Endothelial cell of umbilical vein (primary cell): ENCODE measurements at regions not wholly inside any gene's neighbourhood (a gene's known extent, or its start where the extent isn't known, plus 50 kb on each side); places are given as distances from the start of the nearest gene placed in this dataset.

Source experiments
- BruUV-seq: library from RNA; stranded (reverse); fragments of 400-500 nt; replicated peaks from 2 replicates; lab custom pipeline; 2021; lab: Mats Ljungman, UMichigan
- CTCF ChIA-PET: fragments of 300-600, 350-600 bp; sonication (Branson Sonifier 250); formaldehyde crosslinking; loops from one replicate; lab custom pipeline; 2021; ENCODE audit warnings: antibody characterized with exemption, inconsistent platforms; lab: Charles Lee
- POLR2A ChIA-PET: fragments of 300-600, 350-600 bp; sonication (Branson Sonifier 250); formaldehyde crosslinking; loops from one replicate; lab custom pipeline; 2021; ENCODE audit warnings: antibody characterized with exemption, inconsistent platforms; lab: Charles Lee
- DNase-seq: peaks from one replicate; pipeline ENCODE4 v3.0.0-alpha.2; 2011; ENCODE audit warnings: low read depth, low spot score
- FAIRE-seq: peaks from 2 replicates; lab custom pipeline; 2011; peaks lifted over from hg19 to GRCh38; lab: Jason Lieb, UNC
- H2AFZ ChIP-seq: 2 replicates; pipeline ENCODE4 v1.6.0; 2012; ENCODE audit warnings: low read depth, low read length, control low read depth, inconsistent platforms
- H3K27ac ChIP-seq: 2 replicates; pipeline ENCODE4 v1.5.1; 2011; ENCODE audit warnings: low read depth, mild to moderate bottlenecking, control low read depth, low read length, moderate library complexity; ENCODE audit not compliant: insufficient read depth
- H3K27me3 ChIP-seq, 2 experiments: 2 replicates each; pipeline versions ENCODE4 v1.6.0 to v1.6.1; 2011; ENCODE audit warnings: low read length in 2 of 2, mixed read lengths in 1 of 2; ENCODE audit not compliant: control insufficient read depth in 2 of 2, insufficient read depth in 2 of 2
- H3K36me3 ChIP-seq, 2 experiments: 2 replicates in 1 of 2; 3 replicates in 1 of 2; pipeline ENCODE4 v1.5.1; 2011; ENCODE audit warnings: low read length in 2 of 2, mild to moderate bottlenecking in 1 of 2, moderate library complexity in 1 of 2; ENCODE audit not compliant: control insufficient read depth in 2 of 2, insufficient read depth in 2 of 2; ENCODE audit errors: extremely low read depth in 1 of 2
- H3K4me1 ChIP-seq: 3 replicates; pipeline ENCODE4 v1.5.1; 2011; ENCODE audit warnings: mild to moderate bottlenecking, low read length; ENCODE audit not compliant: control insufficient read depth, insufficient read depth; ENCODE audit errors: extremely low read depth
- H3K4me2 ChIP-seq: 2 replicates; pipeline ENCODE4 v1.6.1; 2011; ENCODE audit warnings: low read length, control low read depth, mixed read lengths; ENCODE audit not compliant: insufficient read depth
- H3K4me3 ChIP-seq, 3 experiments: fragments of 200-600 bp in 1 of 3; sonication (generic), shearing (Covaris generic) in 1 of 3; replicated peaks in 1 of 3; 2 replicates each; pipeline ENCODE4 v1.5.1; 2011 to 2016; ENCODE audit warnings: control low read depth in 3 of 3, low read length in 3 of 3, mild to moderate bottlenecking in 2 of 3, inconsistent platforms in 1 of 3, low read depth in 1 of 3, moderate library complexity in 1 of 3; ENCODE audit not compliant: insufficient read depth in 1 of 3
- H3K79me2 ChIP-seq: 2 replicates; pipeline ENCODE4 v1.6.0; 2012; ENCODE audit warnings: low read length, inconsistent platforms; ENCODE audit not compliant: control insufficient read depth, insufficient read depth
- H3K9ac ChIP-seq: replicated peaks from 2 replicates; pipeline ENCODE3; 2011; ENCODE audit warnings: low read length, control low read depth; ENCODE audit not compliant: insufficient read depth; ENCODE audit errors: extremely low read depth
- H3K9me1 ChIP-seq: replicated peaks from 3 replicates; pipeline ENCODE4 v1.6.0; 2011; ENCODE audit warnings: mild to moderate bottlenecking, low read length; ENCODE audit not compliant: control insufficient read depth, insufficient read depth; ENCODE audit errors: extremely low read depth
- H3K9me3 ChIP-seq: replicated peaks from 2 replicates; pipeline ENCODE4 v1.5.1; 2012; ENCODE audit warnings: low read length, inconsistent platforms; ENCODE audit not compliant: control insufficient read depth, insufficient read depth
- H4K20me1 ChIP-seq: replicated peaks from 2 replicates; pipeline ENCODE3; 2011; ENCODE audit warnings: mild to moderate bottlenecking, low read length; ENCODE audit not compliant: control insufficient read depth, insufficient read depth; ENCODE audit errors: extremely low read depth
- EZH2 ChIP-seq: IDR thresholded peaks from 2 replicates; pipeline ENCODE4 v1.6.1; 2012; ENCODE audit warnings: borderline replicate concordance, low read depth, mild to moderate bottlenecking, moderate library complexity, low read length, inconsistent platforms; ENCODE audit not compliant: severe bottlenecking
- FOS ChIP-seq: IDR thresholded peaks from 2 replicates; pipeline ENCODE4 v1.6.1; 2011; ENCODE audit warnings: mild to moderate bottlenecking, low read length, moderate library complexity, borderline replicate concordance; ENCODE audit not compliant: insufficient read depth
- GATA2 ChIP-seq: IDR thresholded peaks from 2 replicates; pipeline ENCODE4 v1.7.0; 2011; ENCODE audit warnings: low read depth, mild to moderate bottlenecking, moderate library complexity, mixed read lengths, low read length; ENCODE audit not compliant: insufficient read length, insufficient read depth
- JUN ChIP-seq: IDR thresholded peaks from 2 replicates; pipeline ENCODE4 v1.6.1; 2011; ENCODE audit warnings: borderline replicate concordance, low read depth; ENCODE audit not compliant: insufficient read length, insufficient read depth
- MYC ChIP-seq: IDR thresholded peaks from one replicate; pipeline ENCODE4 v1.6.1; 2011; ENCODE audit warnings: mild to moderate bottlenecking, low read depth, low read length
- POLR2A ChIP-seq: IDR thresholded peaks from 2 replicates; pipeline ENCODE4 v1.6.1; 2012; ENCODE audit warnings: low read depth, mild to moderate bottlenecking, control low read depth, low read length
- POLR2AphosphoS5 ChIP-seq: IDR thresholded peaks from 2 replicates; pipeline ENCODE4 v1.6.1; 2012; ENCODE audit warnings: low read depth, mild to moderate bottlenecking, control low read depth, low read length, moderate library complexity; ENCODE audit not compliant: insufficient read depth
- dilution Hi-C: fragments of 300-500 bp; cut with MboI; formaldehyde crosslinking; loops from one replicate; pipeline ENCODE4 v1.15.0; 2019; ENCODE audit warnings: low sequenced_read_pairs; ENCODE audit not compliant: extremely low pct_ligation_motif_present
- intact Hi-C: fragments of 100-400 bp; cut with micrococcal nuclease; formaldehyde crosslinking; loops from one replicate; pipeline ENCODE4 v1.10.0; 2022
- TF ChIP-seq, protein P1 (sequence below): IDR thresholded peaks from 2 replicates; pipeline ENCODE4 v1.6.1; 2011; ENCODE audit not compliant: insufficient read depth, insufficient read length
- TF ChIP-seq, protein P2 (sequence below), 2 donors: IDR thresholded peaks; 1 replicate in 1 of 2; 2 replicates in 1 of 2; pipeline ENCODE4 v1.5.1; 2011; ENCODE audit warnings: low read length in 2 of 2, mild to moderate bottlenecking in 2 of 2, moderate library complexity in 2 of 2, control low read depth in 1 of 2, inconsistent platforms in 1 of 2, low read depth in 1 of 2; ENCODE audit not compliant: insufficient read depth in 1 of 2; ENCODE audit errors: extremely low read depth in 1 of 2

DNA sequence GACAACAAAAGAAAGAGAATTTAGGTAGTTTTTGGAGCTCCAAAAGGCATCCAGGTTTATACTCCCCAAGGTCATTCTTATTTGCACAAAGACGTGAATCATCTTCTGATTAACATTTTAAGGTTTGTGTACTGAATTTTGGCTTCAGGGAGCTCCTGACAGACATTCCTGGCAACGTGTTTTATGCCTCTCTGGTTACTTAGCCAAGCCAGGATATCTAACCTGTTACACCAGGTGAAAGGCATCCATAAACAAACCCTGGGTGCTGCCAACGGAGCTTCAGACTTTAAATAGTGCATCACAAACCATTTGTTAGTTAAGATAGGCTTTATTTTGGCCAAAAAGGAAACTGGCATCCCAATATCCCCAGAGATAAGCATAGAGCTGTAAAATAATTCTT lies 997.3 kb downstream of the ARAP2 start:
- FAIRE-seq (no peak), DNase-seq (no peak)
- CTCF ChIA-PET: no interaction called here
- H3K4me1 ChIP-seq: no peaks in the 10 kb centered on the region
- no peaks in the 10 kb centered on the region for H3K79me2 ChIP-seq
- no TSS peak for BruUV-seq
- H3K4me2 ChIP-seq: no peak overlapping the region
- H3K36me3 ChIP-seq: no peaks in the 10 kb centered on the region
- no peak overlapping the region for H3K27ac ChIP-seq
- TF ChIP-seq POLR2A (no peak), EZH2 (no peak), FOS (no peak), GATA2 (no peak), MYC (no peak), JUN (no peak), POLR2AphosphoS5 (no peak)
- TF ChIP-seq, protein P1, sequence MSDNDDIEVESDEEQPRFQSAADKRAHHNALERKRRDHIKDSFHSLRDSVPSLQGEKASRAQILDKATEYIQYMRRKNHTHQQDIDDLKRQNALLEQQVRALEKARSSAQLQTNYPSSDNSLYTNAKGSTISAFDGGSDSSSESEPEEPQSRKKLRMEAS: no peak
- TF ChIP-seq, protein P2, sequence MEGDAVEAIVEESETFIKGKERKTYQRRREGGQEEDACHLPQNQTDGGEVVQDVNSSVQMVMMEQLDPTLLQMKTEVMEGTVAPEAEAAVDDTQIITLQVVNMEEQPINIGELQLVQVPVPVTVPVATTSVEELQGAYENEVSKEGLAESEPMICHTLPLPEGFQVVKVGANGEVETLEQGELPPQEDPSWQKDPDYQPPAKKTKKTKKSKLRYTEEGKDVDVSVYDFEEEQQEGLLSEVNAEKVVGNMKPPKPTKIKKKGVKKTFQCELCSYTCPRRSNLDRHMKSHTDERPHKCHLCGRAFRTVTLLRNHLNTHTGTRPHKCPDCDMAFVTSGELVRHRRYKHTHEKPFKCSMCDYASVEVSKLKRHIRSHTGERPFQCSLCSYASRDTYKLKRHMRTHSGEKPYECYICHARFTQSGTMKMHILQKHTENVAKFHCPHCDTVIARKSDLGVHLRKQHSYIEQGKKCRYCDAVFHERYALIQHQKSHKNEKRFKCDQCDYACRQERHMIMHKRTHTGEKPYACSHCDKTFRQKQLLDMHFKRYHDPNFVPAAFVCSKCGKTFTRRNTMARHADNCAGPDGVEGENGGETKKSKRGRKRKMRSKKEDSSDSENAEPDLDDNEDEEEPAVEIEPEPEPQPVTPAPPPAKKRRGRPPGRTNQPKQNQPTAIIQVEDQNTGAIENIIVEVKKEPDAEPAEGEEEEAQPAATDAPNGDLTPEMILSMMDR (IDR thresholded peaks at IDR 0.05; ENCODE audit: extremely low read depth in 1 of 2, insufficient read depth in 1 of 2, low read depth in 1 of 2, low read length in 2 of 2): no peak
- POLR2A ChIA-PET: no interaction called here
- no peak overlapping the region for H3K9ac ChIP-seq
- no peaks in the 10 kb centered on the region for H4K20me1 ChIP-seq
- no peak overlapping the region for H3K4me3 ChIP-seq
- intact Hi-C loops (no loop called here), dilution Hi-C loops (no loop called here)
- no peak overlapping the region for H2AFZ ChIP-seq
- H3K27me3 ChIP-seq: no peaks in the 10 kb centered on the region
- no peaks in the 10 kb centered on the region for H3K9me3 ChIP-seq
- no peaks in the 10 kb centered on the region for H3K9me1 ChIP-seq
